OCI-LY7 (cell line): ENCODE measurements at regions not wholly inside any gene's neighbourhood (a gene's known extent, or its start where the extent isn't known, plus 50 kb on each side); places are given as distances from the start of the nearest gene placed in this dataset.

Experiments
- BruUV-seq: library from RNA; stranded (reverse); fragments of 400-500 nt; replicated peaks from 2 replicates; lab custom pipeline; 2021; lab: Mats Ljungman, UMichigan
- CTCF ChIA-PET: fragments of 300-600 bp; sonication (Branson Sonifier 250); formaldehyde crosslinking; loops from one replicate; lab custom pipeline; 2022; ENCODE audit warnings: antibody characterized with exemption; ENCODE audit not compliant: unreplicated experiment; lab: Charles Lee
- POLR2A ChIA-PET: fragments of 300-600 bp; sonication (Branson Sonifier 250); formaldehyde crosslinking; loops from one replicate; lab custom pipeline; 2022; ENCODE audit warnings: antibody characterized with exemption; lab: Charles Lee
- DNase-seq: peaks from one replicate; pipeline ENCODE4 v3.0.0-alpha.2; 2015; ENCODE audit warnings: low spot score
- H2AFZ ChIP-seq: fragments of 200-600 bp; sonication (generic), shearing (Covaris generic); 2 replicates; pipeline ENCODE4 v1.6.1; 2014; ENCODE audit warnings: mild to moderate bottlenecking, antibody characterized with exemption, low read length, moderate library complexity
- H3K27ac ChIP-seq: fragments of 200-600 bp; sonication (generic); 2 replicates; pipeline ENCODE4 v1.5.1; 2014; ENCODE audit warnings: mixed run types, low read depth, mild to moderate bottlenecking, moderate library complexity, low read length, inconsistent platforms; ENCODE audit not compliant: poor library complexity, severe bottlenecking
- H3K36me3 ChIP-seq: fragments of 200-600 bp; sonication (generic); 2 replicates; pipeline ENCODE4 v1.6.1; 2014; ENCODE audit warnings: mild to moderate bottlenecking, antibody characterized with exemption, low read length, moderate library complexity, mixed read lengths; ENCODE audit not compliant: insufficient read depth
- H3K4me1 ChIP-seq: fragments of 200-600 bp; sonication (generic); 2 replicates; pipeline ENCODE4 v1.5.1; 2014; ENCODE audit warnings: mild to moderate bottlenecking, low read length; ENCODE audit not compliant: insufficient read depth, poor library complexity, severe bottlenecking
- H3K4me2 ChIP-seq: fragments of 200-600 bp; sonication (generic); 2 replicates; pipeline ENCODE4 v1.6.1; 2014; ENCODE audit warnings: mild to moderate bottlenecking, low read length
- H3K4me3 ChIP-seq: fragments of 200-600 bp; sonication (generic); 2 replicates; pipeline ENCODE4 v1.5.1; 2014; ENCODE audit warnings: mild to moderate bottlenecking, low read depth, low read length; ENCODE audit not compliant: poor library complexity, severe bottlenecking
- H3K79me2 ChIP-seq: fragments of 200-600 bp; sonication (generic); 2 replicates; pipeline ENCODE4 v1.6.1; 2016; ENCODE audit warnings: low read depth, mild to moderate bottlenecking, low read length, moderate library complexity, mixed read lengths; ENCODE audit not compliant: insufficient read depth
- H3K9me2 ChIP-seq: fragments of 200-600 bp; sonication (generic); 2 replicates; pipeline ENCODE4 v1.6.1; 2016; ENCODE audit warnings: mild to moderate bottlenecking, low read length, mixed read lengths; ENCODE audit not compliant: insufficient read depth
- H3K9me3 ChIP-seq: fragments of 200-600 bp; sonication (generic); 2 replicates; pipeline ENCODE4 v1.6.1; 2014; ENCODE audit warnings: mild to moderate bottlenecking, mixed run types, low read length, mixed read lengths
- H4K20me1 ChIP-seq: fragments of 200-600 bp; sonication (generic); 2 replicates; pipeline ENCODE4 v1.6.1; 2014; ENCODE audit warnings: mild to moderate bottlenecking, antibody characterized with exemption, low read length, moderate library complexity, mixed read lengths; ENCODE audit not compliant: insufficient read depth
- EZH2phosphoT487 ChIP-seq: fragments of 200-600 bp; sonication (generic); IDR thresholded peaks from 2 replicates; pipeline ENCODE4 v1.6.1; 2018; ENCODE audit warnings: low read depth, borderline replicate concordance, mild to moderate bottlenecking, mixed run types, antibody characterized with exemption, low read length, moderate library complexity, mixed read lengths
- intact Hi-C: fragments of 100-400 bp; cut with micrococcal nuclease; formaldehyde crosslinking; loops from one replicate; pipeline ENCODE4 v1.10.0; 2022; ENCODE audit not compliant: unreplicated experiment
- TF ChIP-seq, protein P1 (sequence below): fragments of 200-600 bp; sonication (generic); conservative IDR thresholded peaks from 2 replicates; pipeline ENCODE4 v1.5.1; 2014; ENCODE audit warnings: mild to moderate bottlenecking, antibody characterized with exemption, low read length, moderate library complexity, mixed read lengths

DNA sequence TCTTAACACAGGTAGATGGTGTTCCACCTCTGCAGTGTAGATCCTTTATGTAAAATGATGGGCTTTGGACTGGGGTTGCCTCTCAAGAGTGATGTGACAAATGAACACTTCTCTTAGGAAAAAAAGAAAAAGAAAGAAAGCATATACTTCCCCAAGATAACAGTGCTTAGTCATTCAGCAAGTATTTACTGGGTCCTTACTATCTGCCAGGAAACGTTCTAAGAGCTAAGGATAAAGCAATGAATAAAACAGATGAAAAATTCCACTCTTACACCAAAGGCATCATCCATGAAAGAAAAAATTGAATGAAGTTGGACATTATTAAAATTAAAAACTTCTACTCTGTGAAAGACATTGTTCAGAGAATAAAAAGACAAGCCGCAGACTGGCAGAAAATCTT is 177.3 kb downstream of the C7orf25 start:
- POLR2A ChIA-PET, result no interaction called here
- Histone ChIP-seq H3K4me3 (no peak overlapping the region), H3K4me2 (no peak overlapping the region), H3K36me3 (no peaks in the 10 kb centered on the region), H3K9me2 (no peaks in the 10 kb centered on the region), H3K27ac (no peak overlapping the region), H4K20me1 (no peaks in the 10 kb centered on the region), H3K9me3 (no peaks in the 10 kb centered on the region), H2AFZ (no peak overlapping the region), H3K79me2 (no peaks in the 10 kb centered on the region), H3K4me1 (no peaks in the 10 kb centered on the region)
- CTCF ChIA-PET, result no interaction called here
- intact Hi-C loops, result no loop called here
- DNase-seq, result no peak
- TF ChIP-seq EZH2phosphoT487, result no peak
- TF ChIP-seq, protein P1, sequence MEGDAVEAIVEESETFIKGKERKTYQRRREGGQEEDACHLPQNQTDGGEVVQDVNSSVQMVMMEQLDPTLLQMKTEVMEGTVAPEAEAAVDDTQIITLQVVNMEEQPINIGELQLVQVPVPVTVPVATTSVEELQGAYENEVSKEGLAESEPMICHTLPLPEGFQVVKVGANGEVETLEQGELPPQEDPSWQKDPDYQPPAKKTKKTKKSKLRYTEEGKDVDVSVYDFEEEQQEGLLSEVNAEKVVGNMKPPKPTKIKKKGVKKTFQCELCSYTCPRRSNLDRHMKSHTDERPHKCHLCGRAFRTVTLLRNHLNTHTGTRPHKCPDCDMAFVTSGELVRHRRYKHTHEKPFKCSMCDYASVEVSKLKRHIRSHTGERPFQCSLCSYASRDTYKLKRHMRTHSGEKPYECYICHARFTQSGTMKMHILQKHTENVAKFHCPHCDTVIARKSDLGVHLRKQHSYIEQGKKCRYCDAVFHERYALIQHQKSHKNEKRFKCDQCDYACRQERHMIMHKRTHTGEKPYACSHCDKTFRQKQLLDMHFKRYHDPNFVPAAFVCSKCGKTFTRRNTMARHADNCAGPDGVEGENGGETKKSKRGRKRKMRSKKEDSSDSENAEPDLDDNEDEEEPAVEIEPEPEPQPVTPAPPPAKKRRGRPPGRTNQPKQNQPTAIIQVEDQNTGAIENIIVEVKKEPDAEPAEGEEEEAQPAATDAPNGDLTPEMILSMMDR, result no peak
- no TSS peak for BruUV-seq

DNA sequence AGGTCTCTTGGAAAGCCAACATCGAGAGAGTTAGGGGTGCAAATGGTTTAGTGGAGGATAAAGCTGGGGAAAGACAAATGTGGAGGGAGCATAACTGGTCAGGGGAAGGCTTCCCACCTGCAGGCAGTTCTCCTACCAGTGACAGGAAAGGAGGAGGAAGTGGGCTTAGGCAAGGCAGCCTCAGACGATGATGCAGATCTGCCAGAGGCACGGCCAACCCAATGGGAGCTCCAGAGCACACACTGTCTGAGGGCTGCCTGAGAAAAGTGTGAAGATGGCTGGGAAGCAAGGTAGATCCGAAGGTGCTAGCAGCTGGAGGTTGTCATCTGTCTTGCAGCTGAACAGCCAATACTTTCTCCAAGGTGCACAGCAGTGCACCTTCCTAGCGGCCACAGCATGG is 178.8 kb downstream of the C7orf25 start:
- H3K36me3 ChIP-seq, result no peaks in the 10 kb centered on the region
- ChIA-PET POLR2A (no interaction called here), CTCF (no interaction called here)
- H2AFZ ChIP-seq, result no peak overlapping the region
- H3K79me2 ChIP-seq, result no peaks in the 10 kb centered on the region
- no peak overlapping the region for H3K4me3 ChIP-seq
- no peaks in the 10 kb centered on the region for H3K9me2 ChIP-seq
- H3K4me2 ChIP-seq, result no peak overlapping the region
- TF ChIP-seq EZH2phosphoT487, result no peak
- no peaks in the 10 kb centered on the region for H4K20me1 ChIP-seq
- no peaks in the 10 kb centered on the region for H3K4me1 ChIP-seq
- no peak overlapping the region for H3K27ac ChIP-seq
- no peak for DNase-seq
- intact Hi-C loops, result no loop called here
- no peaks in the 10 kb centered on the region for H3K9me3 ChIP-seq
- BruUV-seq, result no TSS peak

DNA sequence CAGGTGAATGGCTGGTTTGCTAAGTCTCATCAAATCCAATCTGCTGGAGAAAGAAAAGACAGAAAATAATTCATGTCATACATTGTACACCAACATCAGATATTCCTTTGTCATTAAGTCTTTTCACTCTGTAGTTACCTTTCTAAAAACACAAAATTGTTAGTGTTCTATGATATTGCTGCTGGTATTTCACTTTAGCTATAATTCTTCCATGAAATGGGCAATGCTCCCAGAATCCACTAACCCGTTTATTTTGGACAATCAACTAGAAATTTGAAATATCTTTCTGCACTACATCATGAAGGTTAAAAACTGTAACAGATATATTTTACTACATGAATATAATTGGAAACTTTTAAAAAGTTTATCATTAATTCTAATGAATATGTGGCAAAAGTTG is 181.3 kb downstream of the C7orf25 start:
- POLR2A ChIA-PET, result interaction anchor here (0.7 kb wide), 1 partner anchor 228 kb away, joined by 8 read pairs; no protein-coding TSS in a partner anchor
- Histone ChIP-seq H3K4me2 (no peak overlapping the region), H3K9me2 (no peaks in the 10 kb centered on the region), H3K79me2 (no peaks in the 10 kb centered on the region), H4K20me1 (no peaks in the 10 kb centered on the region), H3K27ac (no peak overlapping the region), H2AFZ (no peak overlapping the region), H3K36me3 (no peaks in the 10 kb centered on the region), H3K4me3 (no peak overlapping the region), H3K9me3 (no peaks in the 10 kb centered on the region), H3K4me1 (no peaks in the 10 kb centered on the region)
- DNase-seq, result no peak
- no peak for TF ChIP-seq EZH2phosphoT487
- TF ChIP-seq, protein P1, result no peak
- CTCF ChIA-PET, result no interaction called here
- no TSS peak for BruUV-seq
- intact Hi-C loops, result no loop called here
